ENCODE measurements at regions not wholly inside any gene's neighbourhood (a gene's known extent, or its start where the extent isn't known, plus 50 kb on each side); places are given as distances from the start of the nearest gene placed in this dataset.

GRCh38 chr9:120257483-120257882, 322.5 kb downstream of the CDK5RAP2 start:
- H3K36me3 ChIP-seq, result no peaks in the 10 kb centered on the region
- TF ChIP-seq POLR2AphosphoS5 (IDR thresholded peaks at IDR 0.05; ENCODE audit: insufficient read depth in 1 of 2, low read depth in 1 of 2), result no peak
- no peak for TF ChIP-seq CTCF (IDR thresholded peaks at IDR 0.05)
- TF ChIP-seq POLR2A (IDR thresholded peaks at IDR 0.05), result no peak
- H3K27me3 ChIP-seq, result no peaks in the 10 kb centered on the region
- no peaks in the 10 kb centered on the region for H3K4me1 ChIP-seq
- H3K9me3 ChIP-seq, result no peaks in the 10 kb centered on the region
- peak in 1 of 2 donors; percentile 67 for DNase-seq (ENCODE audit: extremely low spot score in 2 of 2)
- H3K4me3 ChIP-seq, result no peak overlapping the region
- H3K27ac ChIP-seq, result no peak overlapping the region
- intact Hi-C loops (cut with DNase I), result no loop called here

GRCh38 chr9:120256146-120256545, 323.8 kb downstream of the CDK5RAP2 start:
- Histone ChIP-seq H3K27me3 (no peaks in the 10 kb centered on the region), H3K36me3 (no peaks in the 10 kb centered on the region), H3K27ac (no peak overlapping the region), H3K4me3 (no peak overlapping the region), H3K4me1 (no peaks in the 10 kb centered on the region), H3K9me3 (no peaks in the 10 kb centered on the region)
- intact Hi-C loops (cut with DNase I), result loop anchor here (1.0 kb wide), 1 partner anchor 24 kb away; no protein-coding TSS in a partner anchor
- DNase-seq (ENCODE audit: extremely low spot score in 2 of 2), result no peak
- no peak for TF ChIP-seq CTCF (IDR thresholded peaks at IDR 0.05)
- no peak for TF ChIP-seq POLR2A (IDR thresholded peaks at IDR 0.05)
- no peak for TF ChIP-seq POLR2AphosphoS5 (IDR thresholded peaks at IDR 0.05; ENCODE audit: insufficient read depth in 1 of 2, low read depth in 1 of 2)

- H3K4me3 ChIP-seq, result no peak overlapping the region
- no peaks in the 10 kb centered on the region for H3K4me1 ChIP-seq
- H3K36me3 ChIP-seq, result no peaks in the 10 kb centered on the region
- H3K9me3 ChIP-seq, result no peaks in the 10 kb centered on the region
- no peaks in the 10 kb centered on the region for H3K27me3 ChIP-seq
- intact Hi-C loops (cut with DNase I), result no loop called here
- DNase-seq (ENCODE audit: extremely low spot score in 2 of 2), result peak in 1 of 2 donors; percentile 12
- H3K27ac ChIP-seq, result no peak overlapping the region
- no peak for TF ChIP-seq CTCF (IDR thresholded peaks at IDR 0.05)
- no peak for TF ChIP-seq POLR2A (IDR thresholded peaks at IDR 0.05)
- no peak for TF ChIP-seq POLR2AphosphoS5 (IDR thresholded peaks at IDR 0.05; ENCODE audit: insufficient read depth in 1 of 2, low read depth in 1 of 2)
These were observed 327.7 kb downstream of the CDK5RAP2 start for GRCh38 chr9:120252248-120252647.

GRCh38 chr9:120242116-120242811, 337.7 kb downstream of the CDK5RAP2 start:
- TF ChIP-seq POLR2A (IDR thresholded peaks at IDR 0.05) (no peak), CTCF (IDR thresholded peaks at IDR 0.05) (no peak), POLR2AphosphoS5 (IDR thresholded peaks at IDR 0.05; ENCODE audit: insufficient read depth in 1 of 2, low read depth in 1 of 2) (no peak)
- no peak overlapping the region for H3K27ac ChIP-seq
- no peaks in the 10 kb centered on the region for H3K4me1 ChIP-seq
- H3K9me3 ChIP-seq, result no peaks in the 10 kb centered on the region
- intact Hi-C loops (cut with DNase I), result no loop called here
- H3K27me3 ChIP-seq, result no peaks in the 10 kb centered on the region
- H3K36me3 ChIP-seq, result no peaks in the 10 kb centered on the region
- no peak for DNase-seq (ENCODE audit: extremely low spot score in 2 of 2)
- H3K4me3 ChIP-seq, result no peak overlapping the region

GRCh38 chr9:120236596-120236995, 343.4 kb downstream of the CDK5RAP2 start:
- H3K27ac ChIP-seq, result no peak overlapping the region
- intact Hi-C loops (cut with DNase I), result no loop called here
- H3K4me3 ChIP-seq, result no peak overlapping the region
- no peaks in the 10 kb centered on the region for H3K4me1 ChIP-seq
- no peak for DNase-seq (ENCODE audit: extremely low spot score in 2 of 2)
- no peaks in the 10 kb centered on the region for H3K36me3 ChIP-seq
- H3K9me3 ChIP-seq, result no peaks in the 10 kb centered on the region
- TF ChIP-seq POLR2AphosphoS5 (IDR thresholded peaks at IDR 0.05; ENCODE audit: insufficient read depth in 1 of 2, low read depth in 1 of 2) (no peak), CTCF (IDR thresholded peaks at IDR 0.05) (no peak), POLR2A (IDR thresholded peaks at IDR 0.05) (no peak)
- H3K27me3 ChIP-seq, result no peaks in the 10 kb centered on the region
